Hepatocyte (in vitro differentiated cells): ENCODE measurements at regions not wholly inside any gene's neighbourhood (a gene's known extent, or its start where the extent isn't known, plus 50 kb on each side); places are given as distances from the start of the nearest gene placed in this dataset.
A peak's percentile ranks its signal among the peaks of the same experiment; 100 is the strongest.
"Not testable (repeated sequence)": the region's sequence is repeated elsewhere in the genome, so short reads cannot be mapped to it uniquely, and the experiment has no call there.

Experiments used
- DNase-seq: peaks from one replicate; pipeline ENCODE4 v3.0.0-alpha.2; 2016; ENCODE audit warnings: low spot score
- H2AFZ ChIP-seq: fragments of 200-600 bp; sonication (generic); 2 replicates; pipeline ENCODE4 v1.6.0; 2016; ENCODE audit warnings: antibody characterized with exemption, mild to moderate bottlenecking
- H3K27ac ChIP-seq: fragments of 200-600 bp; sonication (generic); 2 replicates; pipeline ENCODE4 v1.5.1; 2016; ENCODE audit warnings: mild to moderate bottlenecking
- H3K27me3 ChIP-seq: fragments of 200-600 bp; sonication (generic); 2 replicates; pipeline ENCODE4 v1.6.1; 2016
- H3K36me3 ChIP-seq: fragments of 200-600 bp; sonication (generic); replicated peaks from 2 replicates; pipeline ENCODE4 v1.5.1; 2016; ENCODE audit warnings: low read depth; ENCODE audit not compliant: insufficient read depth
- H3K4me1 ChIP-seq: fragments of 200-600 bp; sonication (generic); 2 replicates; pipeline ENCODE4 v1.5.1; 2016; ENCODE audit warnings: mild to moderate bottlenecking, moderate library complexity; ENCODE audit not compliant: insufficient read depth
- H3K4me2 ChIP-seq: fragments of 200-600 bp; sonication (generic); 2 replicates; pipeline ENCODE4 v1.6.0; 2016
- H3K4me3 ChIP-seq: fragments of 200-600 bp; sonication (generic); 2 replicates; pipeline ENCODE4 v1.5.1; 2016; ENCODE audit warnings: mild to moderate bottlenecking
- H3K79me2 ChIP-seq: fragments of 200-600 bp; sonication (generic); 2 replicates; pipeline ENCODE4 v1.6.0; 2017; ENCODE audit warnings: mild to moderate bottlenecking
- H3K9me2 ChIP-seq: fragments of 200-600 bp; sonication (generic); replicated peaks from 2 replicates; pipeline ENCODE4 v1.6.0; 2017; ENCODE audit warnings: mild to moderate bottlenecking; ENCODE audit not compliant: insufficient read depth
- H3K9me3 ChIP-seq: fragments of 200-600 bp; sonication (generic); 2 replicates; pipeline ENCODE4 v1.5.1; 2016; ENCODE audit warnings: low read depth, mild to moderate bottlenecking
- H4K20me1 ChIP-seq: fragments of 200-600 bp; sonication (generic); 2 replicates; pipeline ENCODE4 v1.6.0; 2016; ENCODE audit warnings: mild to moderate bottlenecking; ENCODE audit not compliant: insufficient read depth, poor library complexity, severe bottlenecking
- CTCF ChIP-seq: fragments of 200-600 bp; sonication (generic); IDR thresholded peaks from 2 replicates; pipeline ENCODE4 v1.5.1; 2016; ENCODE audit warnings: antibody characterized with exemption, mild to moderate bottlenecking; ENCODE audit not compliant: poor library complexity
- EZH2 ChIP-seq: fragments of 200-600 bp; sonication (generic); IDR thresholded peaks from 2 replicates; pipeline ENCODE4 v1.6.1; 2016; ENCODE audit warnings: antibody characterized with exemption, mild to moderate bottlenecking, borderline replicate concordance
- EZH2phosphoT487 ChIP-seq: fragments of 200-600 bp; sonication (generic); IDR thresholded peaks from one replicate; pipeline ENCODE4 v1.6.1; 2018; ENCODE audit warnings: antibody characterized with exemption, mild to moderate bottlenecking, low read depth, moderate library complexity; ENCODE audit not compliant: unreplicated experiment, severe bottlenecking
- WGBS: methylation state at CpG from one replicate; pipeline ENCODE4 v1.1.6; 2016; ENCODE audit warnings: low lambda C conversion rate; ENCODE audit errors: missing lambda C conversion rate; 5-methylcytosine and 5-hydroxymethylcytosine counted together

GRCh38 chr7:142508251-142508650 is 241.0 kb upstream of the PRSS1 start:
- peaks cover 3% of the 10 kb centered on the region for H3K27me3 ChIP-seq
- H3K9me3 ChIP-seq = no peaks in the 10 kb centered on the region
- DNase-seq = peak; percentile 62
- no peaks in the 10 kb centered on the region for H3K9me2 ChIP-seq
- no peak for TF ChIP-seq EZH2phosphoT487
- TF ChIP-seq EZH2 = no peak
- TF ChIP-seq CTCF = no peak
- 49% methylated on average over 4 of the region's 4 CpGs for whole genome bisulfite sequencing
- H3K4me1 ChIP-seq = peaks cover 3% of the 10 kb centered on the region
- H3K4me3 ChIP-seq = no peak overlapping the region
- no peak overlapping the region for H2AFZ ChIP-seq
- peak overlapping the region; percentile 57 for H3K27ac ChIP-seq
- no peak overlapping the region for H3K4me2 ChIP-seq
- no peaks in the 10 kb centered on the region for H3K79me2 ChIP-seq
- no peaks in the 10 kb centered on the region for H4K20me1 ChIP-seq
- no peaks in the 10 kb centered on the region for H3K36me3 ChIP-seq

GRCh38 chr7:142507799-142508198 is 241.5 kb upstream of the PRSS1 start:
- DNase-seq = no peak
- H3K79me2 ChIP-seq = no peaks in the 10 kb centered on the region
- no peaks in the 10 kb centered on the region for H4K20me1 ChIP-seq
- H2AFZ ChIP-seq = no peak overlapping the region
- peak overlapping the region; percentile 57 for H3K27ac ChIP-seq
- peaks cover 3% of the 10 kb centered on the region for H3K27me3 ChIP-seq
- no peak for TF ChIP-seq CTCF
- no peak for TF ChIP-seq EZH2
- TF ChIP-seq EZH2phosphoT487 = no peak
- H3K9me2 ChIP-seq = no peaks in the 10 kb centered on the region
- H3K4me2 ChIP-seq = no peak overlapping the region
- H3K36me3 ChIP-seq = no peaks in the 10 kb centered on the region
- H3K4me1 ChIP-seq = peaks cover 3% of the 10 kb centered on the region
- H3K4me3 ChIP-seq = no peak overlapping the region
- 97% methylated on average over 5 of the region's 5 CpGs for WGBS
- H3K9me3 ChIP-seq = no peaks in the 10 kb centered on the region

GRCh38 chr7:142507066-142507465 is 242.2 kb upstream of the PRSS1 start:
- H3K4me3 ChIP-seq = not testable (repeated sequence)

GRCh38 chr7:142506601-142507000 is 242.7 kb upstream of the PRSS1 start:
- Histone ChIP-seq H3K79me2 (no peaks in the 10 kb centered on the region), H3K9me3 (no peaks in the 10 kb centered on the region), H4K20me1 (no peaks in the 10 kb centered on the region), H2AFZ (no peak overlapping the region), H3K36me3 (no peaks in the 10 kb centered on the region), H3K27me3 (peaks cover 3% of the 10 kb centered on the region), H3K27ac (no peak overlapping the region), H3K4me2 (no peak overlapping the region), H3K9me2 (no peaks in the 10 kb centered on the region), H3K4me3 (no peak overlapping the region), H3K4me1 (peaks cover 3% of the 10 kb centered on the region)
- no peak for DNase-seq
- no peak for TF ChIP-seq CTCF
- no peak for TF ChIP-seq EZH2
- no peak for TF ChIP-seq EZH2phosphoT487
- 50% methylated on average over 3 of the region's 3 CpGs for WGBS

More at GRCh38 chr7:142507066-142507465, 242.2 kb upstream of the PRSS1 start:
- not testable (repeated sequence) for H3K4me2 ChIP-seq, H3K79me2 ChIP-seq, H2AFZ ChIP-seq, DNase-seq, H3K4me1 ChIP-seq, H4K20me1 ChIP-seq, H3K27me3 ChIP-seq, H3K27ac ChIP-seq, H3K36me3 ChIP-seq, H3K9me3 ChIP-seq, H3K9me2 ChIP-seq
- WGBS = 89% methylated on average over 5 of the region's 5 CpGs

GRCh38 chr7:142503949-142504348 is 245.3 kb upstream of the PRSS1 start:
- not testable (repeated sequence) for DNase-seq, H3K79me2 ChIP-seq

More at GRCh38 chr7:142503949-142504348, 245.3 kb upstream of the PRSS1 start:
- 61% methylated on average over 8 of the region's 8 CpGs for WGBS
- H3K9me3 ChIP-seq, H3K9me2 ChIP-seq, H2AFZ ChIP-seq, H3K4me2 ChIP-seq, H3K4me1 ChIP-seq, H3K27ac ChIP-seq, H3K4me3 ChIP-seq, H3K27me3 ChIP-seq, H3K36me3 ChIP-seq, H4K20me1 ChIP-seq: not testable (repeated sequence)
